T47D (cell line): ENCODE measurements at regions not wholly inside any gene's neighbourhood (a gene's known extent, or its start where the extent isn't known, plus 50 kb on each side); places are given as distances from the start of the nearest gene placed in this dataset.

Source experiments
- DNase-seq, 2 experiments: peaks; one replicate each; pipeline versions ENCODE4 v3.0.0 to v3.0.0-alpha.2; 2011 to 2012; ENCODE audit warnings: low read depth in 1 of 2, low spot score in 1 of 2
- JUND ChIP-seq: IDR thresholded peaks from 2 replicates; pipeline ENCODE4 v1.6.1; 2012; ENCODE audit warnings: low read depth
- in situ Hi-C: cut with HindIII; loops from 2 replicates; pipeline ENCODE4 v1.10.0; 2016; ENCODE audit warnings: low sequenced_read_pairs, low pct_unique_long_range_greater_than_20kb

DNA sequence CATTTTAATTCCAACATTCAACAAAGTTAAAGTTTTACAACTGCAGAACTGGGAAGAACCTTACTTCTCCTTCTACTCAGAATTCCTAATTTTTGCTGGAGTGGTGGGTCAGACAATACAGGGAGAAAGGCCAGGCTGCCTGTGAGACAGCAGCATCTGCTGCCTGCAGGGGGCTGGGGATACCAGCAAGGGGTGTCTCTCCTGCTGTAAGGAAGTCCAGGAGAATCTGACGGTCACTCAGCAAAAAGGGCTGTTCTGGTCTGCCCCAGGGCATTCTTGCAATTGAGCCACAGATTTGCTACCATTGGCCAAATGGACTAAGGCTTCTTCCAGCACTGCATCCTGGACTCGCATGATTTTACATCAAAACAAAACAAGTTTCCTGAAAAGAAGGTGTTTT lies 426.6 kb upstream of the CDH11 start:
- in situ Hi-C loops, result no loop called here
- DNase-seq, result no peak
- no peak for TF ChIP-seq JUND

GRCh38 chr16:65547772-65548446 lies 426.0 kb upstream of the CDH11 start:
- DNase-seq, result no peak
- no peak for TF ChIP-seq JUND
- in situ Hi-C loops, result no loop called here

- in situ Hi-C loops, result no loop called here
- no peak for TF ChIP-seq JUND
- no peak for DNase-seq
Measured at GRCh38 chr16:65546353-65546791, 424.5 kb upstream of the CDH11 start.

GRCh38 chr16:65545413-65545956 lies 423.6 kb upstream of the CDH11 start:
- in situ Hi-C loops, result no loop called here
- no peak for DNase-seq
- TF ChIP-seq JUND, result no peak

DNA sequence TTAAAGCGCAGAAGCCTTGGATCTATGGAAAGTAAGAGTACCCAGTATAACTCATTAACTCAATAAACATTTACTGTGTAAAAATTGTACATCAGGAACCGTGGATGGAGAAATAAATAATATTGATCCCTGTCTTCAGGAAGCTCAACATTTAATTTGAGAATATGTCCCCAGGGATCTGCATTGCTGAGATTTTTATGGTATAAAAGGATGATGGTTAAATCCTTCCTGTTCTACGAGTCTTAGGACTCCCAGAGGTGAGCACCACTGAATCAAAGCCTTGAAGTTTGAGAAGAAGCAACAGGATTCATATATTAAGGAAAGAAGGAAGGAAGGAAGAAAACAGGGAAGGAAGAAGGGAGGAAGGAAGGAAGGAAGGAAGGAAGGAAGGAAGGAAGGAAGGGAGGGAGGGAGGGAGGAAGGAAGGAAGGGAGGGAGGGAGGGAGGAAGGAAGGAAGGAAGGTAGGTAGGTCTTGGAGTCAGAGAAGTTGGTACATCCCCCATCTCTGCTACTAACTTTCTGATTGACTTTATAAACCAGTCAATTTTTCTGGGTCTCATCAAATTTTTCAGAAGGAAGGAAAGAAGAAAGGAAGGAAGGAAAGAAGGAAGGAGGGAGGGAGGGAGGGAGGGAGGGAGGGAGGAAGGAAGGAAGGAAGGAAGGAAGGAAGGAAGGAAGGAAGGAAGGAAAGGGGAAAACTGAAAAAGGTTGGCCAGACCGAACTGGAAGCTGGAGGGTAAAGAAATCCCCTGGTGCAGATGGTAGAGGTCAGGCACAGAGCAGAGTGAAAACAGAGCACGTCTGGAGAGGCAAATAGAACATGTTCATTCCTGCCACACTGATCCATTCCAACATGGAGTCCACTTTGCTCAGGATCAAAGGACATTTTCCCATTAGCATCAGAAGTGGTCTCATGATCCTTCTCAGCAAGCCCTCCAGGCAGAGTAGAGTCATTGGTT lies 422.2 kb upstream of the CDH11 start:
- TF ChIP-seq JUND, result no peak
- in situ Hi-C loops, result no loop called here

GRCh38 chr16:65541646-65542045 lies 419.8 kb upstream of the CDH11 start:
- in situ Hi-C loops, result no loop called here
- DNase-seq, result no peak
- TF ChIP-seq JUND, result no peak

More for the DNA sequence above, 422.2 kb upstream of the CDH11 start:
- no peak for DNase-seq

DNA sequence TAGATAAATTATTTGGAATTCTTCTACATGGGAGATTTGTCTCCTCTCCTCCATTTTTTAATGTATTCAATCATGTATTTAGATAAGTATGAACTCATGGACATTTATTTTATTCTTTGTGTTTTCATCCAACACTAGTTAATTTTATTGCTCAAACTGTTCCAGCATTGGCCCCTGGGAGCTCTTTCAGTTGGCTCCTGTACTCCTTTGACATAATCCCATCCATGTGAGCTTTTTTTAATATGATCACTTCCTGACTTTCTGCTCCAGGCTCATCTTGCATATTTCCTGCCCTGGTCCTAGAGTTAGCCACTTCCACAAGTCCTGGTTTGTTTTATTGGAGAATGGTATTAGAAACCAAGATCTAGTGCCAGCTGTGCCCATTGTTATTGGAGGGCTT lies 419.0 kb upstream of the CDH11 start:
- in situ Hi-C loops, result no loop called here
- DNase-seq, result no peak
- no peak for TF ChIP-seq JUND

GRCh38 chr16:65538976-65539375 lies 417.1 kb upstream of the CDH11 start:
- in situ Hi-C loops, result no loop called here
- DNase-seq, result no peak
- TF ChIP-seq JUND, result no peak

GRCh38 chr16:65537336-65537735 lies 415.5 kb upstream of the CDH11 start:
- no peak for TF ChIP-seq JUND
- no peak for DNase-seq
- in situ Hi-C loops, result no loop called here

- no peak for DNase-seq
- in situ Hi-C loops, result no loop called here
- no peak for TF ChIP-seq JUND
Measured at GRCh38 chr16:65534121-65534528, 412.3 kb upstream of the CDH11 start.

- in situ Hi-C loops, result no loop called here
- no peak for DNase-seq
- no peak for TF ChIP-seq JUND
Measured at GRCh38 chr16:65532846-65533245, 411.0 kb upstream of the CDH11 start.

DNA sequence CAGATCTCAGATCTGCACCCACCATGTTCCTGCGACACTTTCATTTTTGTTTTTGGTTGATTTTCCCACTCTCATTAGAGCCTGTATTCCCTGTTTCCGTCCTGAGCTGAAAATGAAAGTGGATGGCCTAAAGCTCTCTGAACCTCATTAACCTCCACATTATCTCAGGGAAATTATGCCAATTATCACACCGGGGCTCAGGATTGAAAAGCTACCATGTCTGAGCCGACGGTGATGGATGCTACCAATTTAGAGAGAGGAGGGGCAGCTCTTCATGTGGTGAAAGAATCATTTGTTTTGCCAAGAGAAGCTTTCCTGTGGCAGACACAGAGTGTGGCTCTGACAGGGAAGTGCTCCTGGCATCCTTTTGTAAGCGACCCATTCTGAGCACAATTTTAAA lies 410.4 kb upstream of the CDH11 start:
- DNase-seq, result no peak
- in situ Hi-C loops, result no loop called here
- no peak for TF ChIP-seq JUND

DNA sequence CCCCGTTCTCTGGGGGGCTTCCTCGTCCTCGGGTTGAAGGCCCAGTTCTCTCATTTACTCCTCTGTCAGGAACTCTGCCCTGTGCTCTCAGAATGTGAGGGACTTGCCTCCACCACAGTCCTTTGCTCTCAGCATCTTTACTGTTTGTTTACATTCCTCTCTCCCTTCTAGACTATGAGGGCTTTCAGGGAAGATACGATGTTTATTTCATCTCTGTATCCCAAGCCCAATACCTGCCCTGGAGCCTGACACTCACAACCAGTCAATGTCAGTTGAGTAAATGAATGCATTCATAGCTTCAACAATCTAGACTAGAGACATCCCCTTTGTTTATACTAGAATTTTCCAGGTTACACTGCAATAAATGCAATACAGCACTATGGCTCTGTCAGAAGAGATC lies 409.6 kb upstream of the CDH11 start:
- DNase-seq, result no peak
- TF ChIP-seq JUND, result no peak
- in situ Hi-C loops, result no loop called here
